CD14-positive monocyte (primary cell): ENCODE measurements at regions not wholly inside any gene's neighbourhood (a gene's known extent, or its start where the extent isn't known, plus 50 kb on each side); places are given as distances from the start of the nearest gene placed in this dataset.
A peak's percentile ranks its signal among the peaks of the same experiment; 100 is the strongest.

Source experiments
- DNase-seq, 3 donors: peaks; one replicate each; pipeline ENCODE4 v3.0.0-alpha.2; 2011 to 2022
- H2AFZ ChIP-seq: 2 replicates; pipeline ENCODE4 v1.6.0; 2012; ENCODE audit warnings: mild to moderate bottlenecking, low read depth, low read length, inconsistent platforms; ENCODE audit not compliant: insufficient read depth, poor library complexity, severe bottlenecking
- H3K27ac ChIP-seq, 2 donors: 1 replicate in 1 of 2; 2 replicates in 1 of 2; pipeline ENCODE4 v1.5.1; 2012 to 2013; ENCODE audit warnings: low read length in 2 of 2, control low read depth in 1 of 2, inconsistent platforms in 1 of 2, low read depth in 1 of 2, mild to moderate bottlenecking in 1 of 2
- H3K27me3 ChIP-seq, 2 donors: one replicate each; pipeline versions ENCODE4 v1.6.0 to v1.6.1; 2011 to 2013; ENCODE audit warnings: low read length in 2 of 2; ENCODE audit not compliant: control insufficient read depth in 2 of 2, insufficient read depth in 2 of 2
- H3K36me3 ChIP-seq, 2 donors: replicated peaks in 1 of 2; 1 replicate in 1 of 2; 2 replicates in 1 of 2; pipeline versions ENCODE4 v1.5.1 to v1.6.1; 2012 to 2013; ENCODE audit warnings: low read length in 2 of 2, control low read depth in 1 of 2, inconsistent platforms in 1 of 2, mild to moderate bottlenecking in 1 of 2; ENCODE audit not compliant: insufficient read depth in 2 of 2, control insufficient read depth in 1 of 2
- H3K4me1 ChIP-seq, 2 donors: 1 replicate in 1 of 2; 2 replicates in 1 of 2; pipeline versions ENCODE4 v1.5.1 to v1.6.1; 2012 to 2013; ENCODE audit warnings: low read length in 2 of 2, control low read depth in 1 of 2, inconsistent platforms in 1 of 2, mild to moderate bottlenecking in 1 of 2, moderate library complexity in 1 of 2; ENCODE audit not compliant: insufficient read depth in 2 of 2, control insufficient read depth in 1 of 2
- H3K4me2 ChIP-seq: replicated peaks from 2 replicates; pipeline ENCODE3; 2012; ENCODE audit warnings: low read length, moderate library complexity, mild to moderate bottlenecking; ENCODE audit not compliant: poor library complexity, severe bottlenecking; ENCODE audit errors: extremely low read depth
- H3K4me3 ChIP-seq, 3 experiments: fragments of 200-600 bp in 1 of 3; sonication (generic) in 1 of 3; replicated peaks in 1 of 3; 1 replicate in 2 of 3; 2 replicates in 1 of 3; pipeline ENCODE4 v1.5.1; 2011 to 2013; ENCODE audit warnings: low read length in 3 of 3, mild to moderate bottlenecking in 3 of 3, control low read depth in 2 of 3, low read depth in 2 of 3, inconsistent platforms in 1 of 3, moderate library complexity in 1 of 3
- H3K79me2 ChIP-seq: 2 replicates; pipeline ENCODE4 v1.6.0; 2012; ENCODE audit warnings: mild to moderate bottlenecking, control low read depth, inconsistent platforms, low read length, moderate library complexity; ENCODE audit not compliant: insufficient read depth
- H3K9ac ChIP-seq: 2 replicates; pipeline ENCODE4 v1.6.0; 2017; ENCODE audit warnings: low read length, mild to moderate bottlenecking; ENCODE audit not compliant: insufficient read depth, poor library complexity, severe bottlenecking
- H3K9me3 ChIP-seq, 2 donors: replicated peaks in 1 of 2; 1 replicate in 1 of 2; 2 replicates in 1 of 2; pipeline versions ENCODE4 v1.5.1 to v1.6.1; 2012 to 2013; ENCODE audit warnings: low read length in 2 of 2, control low read depth in 1 of 2; ENCODE audit not compliant: control insufficient read depth in 1 of 2, insufficient read depth in 1 of 2
- H4K20me1 ChIP-seq: 2 replicates; pipeline ENCODE4 v1.6.0; 2012; ENCODE audit warnings: mild to moderate bottlenecking, low read length, control low read depth, moderate library complexity; ENCODE audit not compliant: insufficient read depth
- H3K27ac Mint-ChIP-seq, 7 donors: one replicate each; pipeline ENCODE4 v1.8.0; 2020; ENCODE audit warnings: mild to moderate bottlenecking in 7 of 7, mixed read lengths in 7 of 7, moderate library complexity in 6 of 7, inconsistent platforms in 2 of 7
- H3K27me3 Mint-ChIP-seq, 3 donors: one replicate each; pipeline ENCODE4 v1.8.0; 2021 to 2022; ENCODE audit warnings: low read depth in 3 of 3, mild to moderate bottlenecking in 3 of 3, mixed read lengths in 3 of 3, moderate library complexity in 3 of 3, inconsistent platforms in 1 of 3
- H3K36me3 Mint-ChIP-seq, 2 donors: one replicate each; pipeline ENCODE4 v1.8.0; 2020; ENCODE audit warnings: mixed read lengths in 2 of 2, inconsistent platforms in 1 of 2, mild to moderate bottlenecking in 1 of 2
- H3K4me1 Mint-ChIP-seq: one replicate; pipeline ENCODE4 v1.8.0; 2020; ENCODE audit warnings: mild to moderate bottlenecking, mixed read lengths
- H3K4me3 Mint-ChIP-seq, 2 donors: one replicate each; pipeline ENCODE4 v1.8.0; 2020; ENCODE audit warnings: mild to moderate bottlenecking in 2 of 2, mixed read lengths in 2 of 2, moderate library complexity in 1 of 2
- H3K9me3 Mint-ChIP-seq, 7 donors: one replicate each; pipeline ENCODE4 v1.8.0; 2020 to 2022; ENCODE audit warnings: mixed read lengths in 7 of 7, mild to moderate bottlenecking in 6 of 7, moderate library complexity in 6 of 7, inconsistent platforms in 2 of 7
- CTCF ChIP-seq: fragments of 200-600 bp; IDR thresholded peaks from one replicate; pipeline ENCODE4 v1.8.0; 2022; ENCODE audit warnings: antibody characterized with exemption, mild to moderate bottlenecking
- WGBS: methylation state at CpG from one replicate; pipeline ENCODE4 v1.1.5; 2013; ENCODE audit warnings: missing lambda C conversion rate; ENCODE audit not compliant: insufficient coverage; 5-methylcytosine and 5-hydroxymethylcytosine counted together
- intact Hi-C, 2 donors: fragments of 100-400 bp; cut with micrococcal nuclease; formaldehyde crosslinking; loops; one replicate each; pipeline versions ENCODE4 v1.15.0 to v1.15.1; 2023

GRCh38 chr12:95412482-95413311, 61.3 kb upstream of the METAP2 start:
- no peaks in the 10 kb centered on the region for H3K4me1 ChIP-seq
- H3K27me3 ChIP-seq = no peaks in the 10 kb centered on the region
- no peak overlapping the region for H2AFZ ChIP-seq
- no peak for DNase-seq
- H3K27ac Mint-ChIP-seq = peak overlapping the region in 1 of 7 donors; percentile 58
- H3K4me2 ChIP-seq = no peak overlapping the region
- no peaks in the 10 kb centered on the region for H3K4me1 Mint-ChIP-seq
- intact Hi-C loops = no loop called here
- H3K4me3 ChIP-seq = no peak overlapping the region
- no peaks in the 10 kb centered on the region for H3K79me2 ChIP-seq
- H3K4me3 Mint-ChIP-seq = no peak overlapping the region
- no peak overlapping the region for H3K9ac ChIP-seq
- no peaks in the 10 kb centered on the region for H3K9me3 Mint-ChIP-seq
- peaks cover 0 to 7% (median 6%) of the 10 kb centered on the region in 3 donors for H3K27me3 Mint-ChIP-seq
- H3K9me3 ChIP-seq = no peaks in the 10 kb centered on the region
- no peak for TF ChIP-seq CTCF
- H3K27ac ChIP-seq = no peak overlapping the region
- H4K20me1 ChIP-seq = no peaks in the 10 kb centered on the region
- 86% methylated on average over 1 of the region's 4 CpGs for WGBS
- H3K36me3 ChIP-seq = no peaks in the 10 kb centered on the region
- H3K36me3 Mint-ChIP-seq = no peaks in the 10 kb centered on the region

- Histone ChIP-seq H3K27ac (no peak overlapping the region), H4K20me1 (no peaks in the 10 kb centered on the region), H2AFZ (no peak overlapping the region), H3K4me2 (no peak overlapping the region), H3K79me2 (no peaks in the 10 kb centered on the region), H3K27me3 (no peaks in the 10 kb centered on the region), H3K36me3 (no peaks in the 10 kb centered on the region), H3K9ac (no peak overlapping the region), H3K4me1 (no peaks in the 10 kb centered on the region), H3K9me3 (no peaks in the 10 kb centered on the region), H3K4me3 (no peak overlapping the region)
- H3K36me3 Mint-ChIP-seq = no peaks in the 10 kb centered on the region
- no peaks in the 10 kb centered on the region for H3K4me1 Mint-ChIP-seq
- WGBS = no CpG with 5 or more reads among the region's 3 CpGs
- H3K27ac Mint-ChIP-seq = no peak overlapping the region
- no peak for DNase-seq
- H3K4me3 Mint-ChIP-seq = no peak overlapping the region
- no peak for TF ChIP-seq CTCF
- H3K9me3 Mint-ChIP-seq = no peaks in the 10 kb centered on the region
- peaks cover 0 to 8% (median 6%) of the 10 kb centered on the region in 3 donors for H3K27me3 Mint-ChIP-seq
- intact Hi-C loops = no loop called here
Measured at GRCh38 chr12:95413576-95413975, 60.4 kb upstream of the METAP2 start.
